ENCODE measurements at regions not wholly inside any gene's neighbourhood (a gene's known extent, or its start where the extent isn't known, plus 50 kb on each side); places are given as distances from the start of the nearest gene placed in this dataset.

GRCh38 chr1:232486454-232487207 is 143.3 kb downstream of the SIPA1L2 start:
- no peak for TF ChIP-seq YY1 (IDR thresholded peaks at IDR 0.05; ENCODE audit: low read depth)
- TF ChIP-seq EP300 (IDR thresholded peaks at IDR 0.05; ENCODE audit: borderline replicate concordance) = no peak
- TF ChIP-seq RAD21 (IDR thresholded peaks at IDR 0.05; ENCODE audit: low read depth) = no peak
- no peak for TF ChIP-seq TAF1 (IDR thresholded peaks at IDR 0.05; ENCODE audit: low read depth)
- no peak for TF ChIP-seq NFIC (IDR thresholded peaks at IDR 0.05)
- no peak for TF ChIP-seq MAX (IDR thresholded peaks at IDR 0.05)

DNA sequence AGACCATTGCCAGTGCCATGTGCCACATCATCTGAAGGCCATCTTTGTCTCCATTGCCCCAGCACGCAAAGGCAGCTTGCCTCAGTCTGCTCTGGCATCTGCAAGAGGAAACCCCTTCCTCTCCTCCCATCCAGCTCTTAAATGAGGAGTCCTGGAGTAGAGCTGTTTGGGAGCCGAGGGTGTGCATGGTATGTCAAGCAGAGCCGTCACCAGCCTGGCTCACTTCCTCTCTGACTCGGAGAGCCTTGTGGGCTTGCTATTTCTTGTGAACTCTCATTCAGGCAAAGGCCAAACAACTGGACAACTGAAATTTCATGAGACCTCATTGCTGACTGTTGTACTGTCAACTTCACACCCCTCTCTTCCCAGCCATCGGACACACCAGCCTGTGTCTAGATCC is 143.9 kb downstream of the SIPA1L2 start:
- TF ChIP-seq TEAD4 (IDR thresholded peaks at IDR 0.05) = no peak
- TF ChIP-seq CREB1 (IDR thresholded peaks at IDR 0.05; ENCODE audit: low read depth) = no peak
- no peak for TF ChIP-seq TAF1 (IDR thresholded peaks at IDR 0.05; ENCODE audit: low read depth)
- TF ChIP-seq CEBPB (IDR thresholded peaks at IDR 0.05) = no peak
- TF ChIP-seq USF1 (IDR thresholded peaks at IDR 0.05) = no peak
- no peak for TF ChIP-seq NFIC (IDR thresholded peaks at IDR 0.05)
- no peak for TF ChIP-seq MAX (IDR thresholded peaks at IDR 0.05)
- no peak for TF ChIP-seq EGR1 (IDR thresholded peaks at IDR 0.05)
- no peak for TF ChIP-seq TCF12 (IDR thresholded peaks at IDR 0.05; ENCODE audit: low read depth)
- TF ChIP-seq EP300 (IDR thresholded peaks at IDR 0.05; ENCODE audit: borderline replicate concordance) = no peak

- no peak for TF ChIP-seq TEAD4 (IDR thresholded peaks at IDR 0.05)
- TF ChIP-seq FOXM1 (IDR thresholded peaks at IDR 0.05; ENCODE audit: borderline replicate concordance, low read depth) = no peak
- no peak for TF ChIP-seq CEBPB (IDR thresholded peaks at IDR 0.05)
- no peak for TF ChIP-seq CREB1 (IDR thresholded peaks at IDR 0.05; ENCODE audit: low read depth)
- TF ChIP-seq EP300 (IDR thresholded peaks at IDR 0.05; ENCODE audit: borderline replicate concordance) = no peak
- TF ChIP-seq RAD21 (IDR thresholded peaks at IDR 0.05; ENCODE audit: low read depth) = no peak
- TF ChIP-seq YY1 (IDR thresholded peaks at IDR 0.05; ENCODE audit: low read depth) = no peak
Measured at GRCh38 chr1:232484856-232485255, 145.1 kb downstream of the SIPA1L2 start.

GRCh38 chr1:232483826-232484225 is 146.1 kb downstream of the SIPA1L2 start:
- no peak for TF ChIP-seq EGR1 (IDR thresholded peaks at IDR 0.05)
- no peak for TF ChIP-seq TEAD4 (IDR thresholded peaks at IDR 0.05)
- no peak for TF ChIP-seq ZBTB7A (IDR thresholded peaks at IDR 0.05; ENCODE audit: low read depth)
- TF ChIP-seq NFIC (IDR thresholded peaks at IDR 0.05) = no peak
- no peak for TF ChIP-seq YY1 (IDR thresholded peaks at IDR 0.05; ENCODE audit: low read depth)
- no peak for TF ChIP-seq CEBPB (IDR thresholded peaks at IDR 0.05)
- TF ChIP-seq CREB1 (IDR thresholded peaks at IDR 0.05; ENCODE audit: low read depth) = no peak
- no peak for TF ChIP-seq MAX (IDR thresholded peaks at IDR 0.05)
- no peak for TF ChIP-seq TAF1 (IDR thresholded peaks at IDR 0.05; ENCODE audit: low read depth)
- no peak for TF ChIP-seq TCF12 (IDR thresholded peaks at IDR 0.05; ENCODE audit: low read depth)
- TF ChIP-seq FOXM1 (IDR thresholded peaks at IDR 0.05; ENCODE audit: borderline replicate concordance, low read depth) = no peak
- no peak for TF ChIP-seq EP300 (IDR thresholded peaks at IDR 0.05; ENCODE audit: borderline replicate concordance)
- no peak for TF ChIP-seq RAD21 (IDR thresholded peaks at IDR 0.05; ENCODE audit: low read depth)
- no peak for TF ChIP-seq USF1 (IDR thresholded peaks at IDR 0.05)
- TF ChIP-seq REST (IDR thresholded peaks at IDR 0.05; ENCODE audit: low read depth) = no peak

GRCh38 chr1:232481091-232481490 is 148.8 kb downstream of the SIPA1L2 start:
- TF ChIP-seq RAD21 (IDR thresholded peaks at IDR 0.05; ENCODE audit: low read depth) = no peak
- no peak for TF ChIP-seq YY1 (IDR thresholded peaks at IDR 0.05; ENCODE audit: low read depth)
- no peak for TF ChIP-seq NFIC (IDR thresholded peaks at IDR 0.05)
- no peak for TF ChIP-seq MAX (IDR thresholded peaks at IDR 0.05)
- no peak for TF ChIP-seq TEAD4 (IDR thresholded peaks at IDR 0.05)
- no peak for TF ChIP-seq FOXM1 (IDR thresholded peaks at IDR 0.05; ENCODE audit: borderline replicate concordance, low read depth)

DNA sequence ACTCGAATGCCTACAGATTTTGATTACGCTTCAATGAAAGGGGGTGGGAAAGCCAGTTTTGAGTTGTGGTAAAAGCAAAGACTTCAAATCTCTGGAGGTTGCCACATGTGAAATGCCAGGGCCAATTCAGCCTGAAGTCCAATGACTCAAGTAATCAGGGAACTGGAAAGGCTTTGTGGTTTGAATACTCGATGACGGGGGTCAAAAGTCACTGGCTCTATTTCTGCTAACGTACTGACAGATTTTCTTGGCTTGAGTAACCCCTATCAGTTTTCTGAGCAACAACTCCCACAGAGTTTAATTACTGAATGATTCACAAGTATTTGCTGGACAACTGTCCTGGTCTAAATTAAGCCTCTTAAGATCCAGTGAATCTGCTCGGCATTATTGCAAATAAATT is 152.2 kb downstream of the SIPA1L2 start:
- no peak for TF ChIP-seq TCF12 (IDR thresholded peaks at IDR 0.05; ENCODE audit: low read depth)
- no peak for TF ChIP-seq YY1 (IDR thresholded peaks at IDR 0.05; ENCODE audit: low read depth)
- TF ChIP-seq EP300 (IDR thresholded peaks at IDR 0.05; ENCODE audit: borderline replicate concordance) = no peak
- TF ChIP-seq ZBTB7A (IDR thresholded peaks at IDR 0.05; ENCODE audit: low read depth) = no peak
- TF ChIP-seq MAX (IDR thresholded peaks at IDR 0.05) = no peak
- TF ChIP-seq FOXM1 (IDR thresholded peaks at IDR 0.05; ENCODE audit: borderline replicate concordance, low read depth) = no peak
- TF ChIP-seq CREB1 (IDR thresholded peaks at IDR 0.05; ENCODE audit: low read depth) = no peak

DNA sequence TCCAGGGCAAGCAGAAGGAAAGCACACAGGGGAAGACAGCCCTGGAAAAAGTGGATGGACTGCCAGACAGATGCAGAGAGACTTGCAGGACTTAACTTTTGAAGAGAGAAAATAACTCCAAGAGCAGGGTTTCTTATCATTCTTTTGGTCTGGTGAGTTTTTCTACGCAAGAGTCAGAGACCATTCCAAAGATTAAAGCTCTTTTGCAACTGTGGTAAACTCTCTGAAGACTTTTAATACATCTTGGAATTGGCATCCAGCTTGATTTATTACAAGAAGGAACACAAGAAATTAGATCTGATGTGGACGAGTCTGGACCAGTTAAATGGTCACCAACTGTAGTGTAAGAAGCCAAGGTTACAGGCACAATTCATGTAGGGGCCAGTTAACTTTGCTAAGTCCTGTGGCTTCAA is 153.4 kb downstream of the SIPA1L2 start:
- no peak for TF ChIP-seq USF1 (IDR thresholded peaks at IDR 0.05)
